Ectodermal cell (in vitro differentiated cells): ENCODE measurements at regions not wholly inside any gene's neighbourhood (a gene's known extent, or its start where the extent isn't known, plus 50 kb on each side); places are given as distances from the start of the nearest gene placed in this dataset.

ENCODE experiments used
- H3K27ac ChIP-seq: 2 replicates; pipeline ENCODE4 v1.7.0; 2013; ENCODE audit warnings: mild to moderate bottlenecking, low read depth, low read length; ENCODE audit not compliant: insufficient read depth, poor library complexity, severe bottlenecking
- H3K27me3 ChIP-seq: 2 replicates; pipeline ENCODE4 v1.7.0; 2013; ENCODE audit warnings: mild to moderate bottlenecking, low read length; ENCODE audit not compliant: insufficient read depth, control insufficient read depth, poor library complexity, severe bottlenecking
- H3K36me3 ChIP-seq: one replicate; pipeline ENCODE4 v1.7.0; 2013; ENCODE audit warnings: low read length; ENCODE audit not compliant: control insufficient read depth, insufficient read depth
- H3K4me1 ChIP-seq: one replicate; pipeline ENCODE4 v1.7.0; 2013; ENCODE audit warnings: low read length; ENCODE audit not compliant: control insufficient read depth, insufficient read depth
- H3K4me3 ChIP-seq: 2 replicates; pipeline ENCODE4 v1.7.0; 2013; ENCODE audit warnings: low read depth, low read length, control low read depth; ENCODE audit not compliant: insufficient read depth
- H3K9me3 ChIP-seq: 2 replicates; pipeline ENCODE4 v1.7.0; 2013; ENCODE audit warnings: mild to moderate bottlenecking, low read length, moderate library complexity; ENCODE audit not compliant: control insufficient read depth
- WGBS, 2 experiments: methylation state at CpG; one replicate each; pipeline ENCODE4 v1.1.7; 2013; ENCODE audit warnings: missing lambda C conversion rate in 2 of 2; 5-methylcytosine and 5-hydroxymethylcytosine counted together

- Histone ChIP-seq H3K4me1 (peaks cover 13% of the 10 kb centered on the region), H3K9me3 (no peaks in the 10 kb centered on the region), H3K4me3 (no peak overlapping the region), H3K36me3 (no peaks in the 10 kb centered on the region), H3K27me3 (no peaks in the 10 kb centered on the region), H3K27ac (no peak overlapping the region)
- 69 to 72% methylated on average over 5 of the region's 5 CpGs for WGBS, 2 experiments
These were observed 177.1 kb upstream of the RAB4A start for GRCh38 chr1:229093609-229094336.

GRCh38 chr1:229094476-229095311 lies 176.2 kb upstream of the RAB4A start:
- H3K4me1 ChIP-seq = peaks cover 13% of the 10 kb centered on the region
- H3K27me3 ChIP-seq = no peaks in the 10 kb centered on the region
- H3K27ac ChIP-seq = no peak overlapping the region
- H3K9me3 ChIP-seq = no peaks in the 10 kb centered on the region
- WGBS, 2 experiments = 92 to 93% methylated on average over 12 to 13 of the region's 13 CpGs
- no peaks in the 10 kb centered on the region for H3K36me3 ChIP-seq
- no peak overlapping the region for H3K4me3 ChIP-seq

DNA sequence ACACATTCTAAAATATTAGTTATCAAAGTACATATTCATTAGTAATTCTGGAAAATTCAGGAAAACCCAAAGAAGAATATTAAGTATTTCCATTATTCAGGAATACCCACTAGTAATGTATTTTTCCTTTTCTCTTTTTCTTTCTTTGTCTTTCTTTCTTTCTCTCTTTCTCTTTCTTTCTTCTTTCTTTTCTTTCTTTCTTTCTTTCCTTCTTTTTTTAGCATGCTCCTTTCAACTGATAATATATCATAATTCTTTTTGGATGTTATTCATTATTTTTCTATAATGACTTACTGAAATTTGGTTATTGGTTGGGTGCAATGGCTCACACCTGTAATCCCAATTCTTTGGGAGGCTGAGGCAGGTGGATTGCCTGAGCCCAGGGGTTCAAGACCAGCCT lies 175.6 kb upstream of the RAB4A start:
- H3K27ac ChIP-seq = no peak overlapping the region
- H3K36me3 ChIP-seq = no peaks in the 10 kb centered on the region

GRCh38 chr1:229097356-229097755 lies 173.6 kb upstream of the RAB4A start:
- Histone ChIP-seq H3K36me3 (no peaks in the 10 kb centered on the region), H3K27ac (no peak overlapping the region), H3K4me1 (peaks cover 8% of the 10 kb centered on the region), H3K27me3 (no peaks in the 10 kb centered on the region), H3K9me3 (no peaks in the 10 kb centered on the region), H3K4me3 (no peak overlapping the region)
- 85 to 86% methylated on average over 7 of the region's 7 CpGs for WGBS, 2 experiments

More for the DNA sequence above, 175.6 kb upstream of the RAB4A start:
- Histone ChIP-seq H3K4me1 (peaks cover 13% of the 10 kb centered on the region), H3K4me3 (no peak overlapping the region), H3K9me3 (no peaks in the 10 kb centered on the region), H3K27me3 (no peaks in the 10 kb centered on the region)

DNA sequence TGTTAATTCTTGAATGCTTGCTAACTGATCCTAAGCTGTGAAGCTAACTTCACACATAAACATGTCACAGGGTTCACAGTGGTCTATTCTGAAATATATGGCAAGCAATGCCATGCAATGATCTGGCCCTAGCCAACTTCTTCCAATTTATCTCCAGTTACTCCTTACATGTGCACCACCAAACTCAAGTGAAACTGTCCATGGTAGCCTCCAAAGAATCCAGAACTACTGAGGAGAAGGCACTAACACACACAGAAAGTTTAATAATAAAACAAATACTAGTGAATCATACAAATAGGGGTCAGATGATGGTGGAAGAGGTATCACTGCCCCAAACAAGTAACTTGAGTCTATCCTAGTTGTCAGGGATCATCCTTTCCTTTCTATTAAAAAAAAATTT lies 172.6 kb upstream of the RAB4A start:
- H3K4me1 ChIP-seq = peaks cover 2% of the 10 kb centered on the region
- H3K27me3 ChIP-seq = no peaks in the 10 kb centered on the region
- no peak overlapping the region for H3K27ac ChIP-seq
- no peaks in the 10 kb centered on the region for H3K36me3 ChIP-seq
- H3K9me3 ChIP-seq = no peaks in the 10 kb centered on the region
- no peak overlapping the region for H3K4me3 ChIP-seq

GRCh38 chr1:229098903-229099578 lies 171.9 kb upstream of the RAB4A start:
- Histone ChIP-seq H3K27me3 (no peaks in the 10 kb centered on the region), H3K4me1 (peaks cover 2% of the 10 kb centered on the region), H3K4me3 (no peak overlapping the region), H3K27ac (no peak overlapping the region), H3K36me3 (no peaks in the 10 kb centered on the region), H3K9me3 (no peaks in the 10 kb centered on the region)
- WGBS, 2 experiments = 84 to 90% methylated on average over 8 of the region's 8 CpGs

DNA sequence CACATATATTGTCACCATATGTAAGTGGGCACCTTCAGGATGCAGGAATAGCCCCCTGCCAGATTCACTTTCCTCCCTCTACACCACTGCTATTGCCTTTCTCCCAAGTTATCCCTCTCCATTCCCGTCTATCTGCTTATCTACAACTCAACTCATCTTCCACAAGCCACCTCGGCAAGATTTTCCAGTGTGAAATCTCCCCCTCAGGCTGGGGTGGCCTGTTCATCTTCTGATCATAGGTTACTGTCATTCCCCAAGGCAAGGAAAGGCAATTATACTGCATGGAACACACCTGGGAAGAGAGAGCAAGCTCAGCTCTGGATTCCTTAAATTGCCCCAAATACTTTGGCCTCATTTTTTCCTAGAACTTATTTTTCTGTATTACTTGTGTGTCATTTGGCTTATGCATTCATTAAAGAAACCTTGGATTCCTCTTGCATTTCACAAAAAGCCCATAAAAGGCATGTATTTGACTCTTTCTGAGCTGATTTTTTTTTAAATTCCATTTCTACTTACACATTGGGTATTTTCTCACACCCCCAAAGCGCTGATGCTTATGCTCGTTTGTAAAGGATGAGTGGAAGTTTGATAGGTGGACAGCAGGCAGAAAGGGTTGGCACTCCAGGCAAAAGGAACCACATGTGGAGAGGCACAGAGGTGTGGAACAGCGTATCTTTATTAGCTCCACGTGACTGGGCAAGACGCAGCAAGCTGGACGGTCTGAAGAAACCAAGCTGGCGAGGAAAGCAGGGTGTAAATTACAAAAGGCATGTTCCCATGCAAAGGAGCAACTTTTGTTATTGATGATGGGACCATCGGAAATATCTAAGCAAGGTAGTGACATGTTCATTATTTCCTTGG lies 169.7 kb upstream of the RAB4A start:
- Histone ChIP-seq H3K36me3 (no peaks in the 10 kb centered on the region), H3K27ac (no peak overlapping the region), H3K27me3 (no peaks in the 10 kb centered on the region), H3K9me3 (no peaks in the 10 kb centered on the region), H3K4me3 (no peak overlapping the region), H3K4me1 (peaks cover 2% of the 10 kb centered on the region)
- WGBS, 2 experiments = 92 to 95% methylated on average over 10 of the region's 10 CpGs

DNA sequence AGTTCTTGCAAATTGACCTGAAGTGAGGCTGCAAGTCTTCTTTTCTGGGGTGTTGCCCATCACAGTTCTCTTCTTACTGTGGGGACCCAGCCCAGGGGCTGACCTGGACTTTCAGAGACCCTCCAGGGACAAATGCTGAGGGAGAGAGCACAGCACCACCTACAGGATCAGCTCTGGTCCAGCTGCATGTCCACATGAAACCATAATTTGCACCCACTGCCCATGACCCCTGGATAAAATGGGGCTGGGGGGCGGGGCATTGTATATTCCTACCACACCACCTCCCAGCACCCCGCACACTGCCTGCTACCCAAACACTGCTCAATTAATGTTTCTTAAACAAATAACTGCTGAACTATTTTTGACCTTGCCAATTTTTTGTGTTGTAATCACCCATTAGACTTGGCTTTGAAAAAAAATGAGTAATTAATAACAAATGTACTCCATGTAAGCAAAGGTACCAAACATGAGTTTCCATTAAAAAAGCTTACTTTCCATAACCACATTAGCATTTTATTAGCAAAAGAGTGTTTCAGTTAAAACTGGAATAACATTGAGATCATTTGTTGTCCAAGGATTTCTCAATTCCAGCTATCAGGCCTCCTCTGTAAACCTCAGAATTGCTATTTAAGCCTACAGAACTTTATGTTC lies 168.0 kb upstream of the RAB4A start:
- H3K27me3 ChIP-seq = no peaks in the 10 kb centered on the region
- no peaks in the 10 kb centered on the region for H3K9me3 ChIP-seq
- H3K36me3 ChIP-seq = no peaks in the 10 kb centered on the region
- no peak overlapping the region for H3K27ac ChIP-seq
- no peak overlapping the region for H3K4me3 ChIP-seq
- no peaks in the 10 kb centered on the region for H3K4me1 ChIP-seq
- 53 to 54% methylated on average over 2 of the region's 2 CpGs for WGBS, 2 experiments

DNA sequence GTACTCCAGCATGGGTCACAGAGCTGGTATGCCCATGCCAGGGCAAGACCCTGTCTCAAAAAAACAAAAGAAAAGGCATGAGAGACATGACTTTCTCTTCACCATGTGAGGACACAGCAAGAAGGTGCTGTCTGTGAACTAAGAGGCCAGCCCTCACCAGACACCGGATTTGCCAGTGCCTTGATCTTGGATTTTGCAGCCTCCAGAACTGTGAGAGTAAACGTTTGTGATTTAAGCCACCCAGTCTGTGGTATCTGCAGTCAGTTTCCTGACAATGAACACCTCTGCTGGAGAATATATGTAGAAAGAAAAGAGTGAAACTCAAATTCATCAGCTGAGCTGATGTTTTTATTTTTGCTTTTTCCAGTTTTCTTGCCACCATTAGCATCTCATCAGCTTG lies 166.3 kb upstream of the RAB4A start:
- Histone ChIP-seq H3K36me3 (no peaks in the 10 kb centered on the region), H3K4me1 (peaks cover 12% of the 10 kb centered on the region), H3K4me3 (no peak overlapping the region), H3K27ac (no peak overlapping the region), H3K9me3 (no peaks in the 10 kb centered on the region), H3K27me3 (no peaks in the 10 kb centered on the region)
- 87 to 96% methylated on average over 2 of the region's 2 CpGs for WGBS, 2 experiments
